DMS153 treated with DMSO at 0.1 percent for 48 hours (cell line): ENCODE measurements at regions not wholly inside any gene's neighbourhood (a gene's known extent, or its start where the extent isn't known, plus 50 kb on each side); places are given as distances from the start of the nearest gene placed in this dataset.
A peak's percentile ranks its signal among the peaks of the same experiment; 100 is the strongest.

Source experiments
- DNase-seq: peaks from one replicate; lab custom pipeline; 2025; ENCODE audit not compliant: unreplicated experiment; lab: John Stamatoyannopoulos, UW

DNA sequence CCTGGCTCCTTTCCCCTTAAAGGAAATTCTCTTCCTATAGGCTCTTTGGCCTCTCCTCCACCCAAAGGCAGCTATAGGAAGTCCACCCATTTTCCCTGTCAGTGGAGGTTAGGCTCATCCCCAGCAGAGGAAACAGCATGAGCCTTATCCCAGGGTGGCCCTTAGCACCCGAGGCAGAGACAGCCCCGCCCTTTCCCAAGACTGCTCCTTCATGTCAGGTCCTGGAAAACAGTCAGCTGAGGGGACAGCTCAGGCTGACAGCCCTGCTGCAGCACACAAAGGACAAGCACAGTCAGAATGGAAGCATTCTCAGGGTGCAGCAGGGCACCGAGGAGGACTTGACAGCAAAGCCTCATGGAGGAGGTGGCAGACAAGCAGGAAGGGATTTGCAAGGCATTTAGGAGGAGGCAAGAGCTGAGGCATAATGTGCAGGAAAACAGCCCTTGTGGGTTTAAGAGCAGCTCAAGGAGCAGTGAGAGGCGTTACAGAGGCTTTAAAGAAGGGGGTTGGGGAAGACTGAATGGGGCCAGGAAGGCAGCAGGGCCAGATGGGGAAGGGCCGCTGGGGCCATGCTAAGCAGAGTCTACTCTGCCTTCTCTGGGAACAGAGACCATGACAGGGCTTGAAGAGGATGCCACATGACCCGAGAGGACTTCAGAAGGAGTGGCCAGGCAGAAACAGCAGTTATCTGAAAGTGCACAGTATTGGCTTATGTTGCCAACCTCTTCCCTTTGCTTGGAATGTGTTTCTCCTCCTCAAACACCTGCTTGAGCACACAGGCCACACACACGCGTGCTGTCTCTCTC lies 216.6 kb downstream of the SH3BP4 start:
- no peak for DNase-seq

- no peak for DNase-seq
These were observed 218.2 kb downstream of the SH3BP4 start for GRCh38 chr2:235170016-235170415.

GRCh38 chr2:235170536-235171521 lies 219.0 kb downstream of the SH3BP4 start:
- peak; percentile 39 for DNase-seq

DNA sequence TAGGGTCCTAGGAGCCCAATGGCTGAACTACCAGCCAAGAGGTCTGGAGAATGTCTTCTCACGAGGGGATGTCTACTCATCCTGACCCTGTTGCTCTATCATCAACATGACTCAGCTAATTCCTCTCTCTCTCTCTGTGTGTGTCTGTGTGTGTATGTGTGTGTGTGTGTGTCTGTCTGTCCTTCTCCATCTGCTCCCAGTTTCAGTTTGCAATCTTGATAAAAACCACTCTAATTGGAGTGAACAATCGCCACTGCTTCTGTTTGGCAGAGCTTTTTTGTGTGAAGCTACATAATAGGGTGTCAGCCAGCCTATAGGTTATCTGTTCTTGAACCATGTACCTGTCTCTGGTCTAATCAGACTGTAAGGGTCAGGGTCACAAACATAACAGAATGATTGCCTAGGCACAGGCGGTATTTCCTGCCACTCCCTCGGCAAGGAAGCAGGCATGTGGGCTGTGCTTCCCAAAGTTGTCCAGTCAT lies 219.8 kb downstream of the SH3BP4 start:
- no peak for DNase-seq

DNA sequence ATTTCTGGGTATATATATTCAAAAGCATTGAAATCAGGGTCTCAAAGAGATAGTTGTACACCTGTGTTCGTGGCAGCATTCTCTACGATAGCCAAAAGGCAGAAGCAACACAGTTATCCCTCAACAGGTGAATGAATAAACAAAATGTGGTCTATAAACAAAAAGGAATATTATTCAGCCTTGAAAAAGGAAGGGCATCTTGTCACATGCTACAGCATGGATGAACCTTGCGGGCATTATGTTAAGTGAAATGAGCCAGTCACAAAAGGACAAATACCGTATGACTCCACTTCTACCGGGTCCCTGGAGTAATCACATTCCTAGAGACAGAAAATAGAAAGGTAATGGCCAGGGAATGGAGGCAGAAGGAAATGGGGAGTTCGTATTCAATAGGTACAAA lies 228.8 kb downstream of the SH3BP4 start:
- DNase-seq = no peak

DNA sequence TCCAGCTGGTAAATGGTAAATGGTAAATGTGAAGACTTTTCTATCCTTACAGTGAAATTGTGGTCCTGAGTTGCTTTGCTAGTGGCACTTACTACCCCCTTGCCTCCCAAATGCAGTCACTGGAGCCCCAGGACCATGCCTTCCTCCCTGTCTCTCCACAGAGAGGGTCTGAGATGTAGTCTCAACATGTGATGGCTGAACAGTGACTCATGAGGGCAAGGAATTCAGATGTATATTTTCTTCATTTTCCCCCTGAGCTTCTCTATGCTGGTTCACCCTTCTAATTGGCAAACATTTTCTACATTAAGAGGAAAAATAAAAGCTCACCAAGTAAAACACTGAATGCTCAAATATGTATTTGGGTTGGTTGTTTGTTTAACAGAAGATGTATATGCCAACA lies 232.0 kb downstream of the SH3BP4 start:
- no peak for DNase-seq

GRCh38 chr2:235187806-235188205 lies 236.0 kb downstream of the SH3BP4 start:
- DNase-seq = no peak

GRCh38 chr2:235191486-235191885 lies 239.7 kb downstream of the SH3BP4 start:
- DNase-seq = no peak

GRCh38 chr2:235191978-235192377 lies 240.2 kb downstream of the SH3BP4 start:
- DNase-seq = no peak

DNA sequence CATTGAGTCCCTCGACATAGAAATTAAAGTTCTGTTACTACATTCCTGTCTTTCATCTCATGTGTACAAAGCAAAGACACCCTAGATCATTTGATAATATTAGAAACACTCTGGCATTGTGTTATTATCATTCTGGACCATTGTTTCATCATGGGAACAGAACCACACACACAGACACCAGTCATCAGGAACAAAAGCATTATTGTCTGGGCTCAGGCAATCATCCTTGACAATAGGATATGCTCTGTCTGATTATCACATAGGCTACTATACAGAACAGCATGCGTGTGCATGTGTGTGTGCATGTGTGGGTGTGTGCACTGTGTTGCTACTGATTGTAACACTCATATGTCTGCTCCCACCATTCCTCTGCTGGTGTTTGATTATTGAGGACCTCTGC lies 242.5 kb downstream of the SH3BP4 start:
- no peak for DNase-seq

- no peak for DNase-seq
These were observed 243.0 kb downstream of the SH3BP4 start for GRCh38 chr2:235194836-235195235.

DNA sequence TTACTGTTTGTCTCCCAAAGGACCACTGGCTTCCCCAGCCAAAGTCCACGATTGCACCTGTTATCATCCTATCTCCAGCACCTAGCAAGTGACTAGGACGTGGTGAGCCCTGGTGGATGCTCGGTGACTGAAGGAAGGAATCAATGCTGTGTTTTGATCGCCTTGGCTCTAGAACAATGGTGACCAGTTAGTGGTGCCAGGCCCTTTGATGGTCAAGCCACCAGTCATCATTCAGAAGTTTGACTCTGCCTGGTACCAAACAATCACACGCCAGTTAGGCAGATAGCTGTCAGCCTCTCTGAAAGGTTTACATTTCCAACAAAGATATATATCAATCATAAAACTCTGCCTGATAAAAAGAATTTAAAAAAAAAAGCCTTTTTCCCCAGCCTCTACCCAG lies 244.1 kb downstream of the SH3BP4 start:
- no peak for DNase-seq

DNA sequence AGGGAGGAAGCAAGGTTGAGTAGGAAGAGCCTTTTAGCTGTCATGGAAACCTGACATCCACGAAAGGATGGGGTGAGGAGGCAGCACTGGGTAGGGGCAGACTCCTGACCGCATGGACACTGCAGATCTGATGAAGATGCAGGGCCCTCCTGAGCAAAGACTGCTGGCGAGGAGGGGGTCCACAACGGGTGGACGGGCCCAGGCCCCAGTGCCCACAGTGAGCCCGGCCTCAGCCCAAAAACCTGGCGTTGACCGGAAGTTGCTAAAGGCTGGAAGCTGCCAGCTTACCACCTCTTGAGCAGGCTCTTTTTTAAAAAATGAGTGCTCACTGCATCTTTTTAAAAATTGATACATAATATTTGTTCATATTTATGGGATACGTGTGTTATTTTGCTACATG lies 247.3 kb downstream of the SH3BP4 start:
- DNase-seq = no peak

- no peak for DNase-seq
These were observed 248.4 kb downstream of the SH3BP4 start for GRCh38 chr2:235200216-235200615.

DNA sequence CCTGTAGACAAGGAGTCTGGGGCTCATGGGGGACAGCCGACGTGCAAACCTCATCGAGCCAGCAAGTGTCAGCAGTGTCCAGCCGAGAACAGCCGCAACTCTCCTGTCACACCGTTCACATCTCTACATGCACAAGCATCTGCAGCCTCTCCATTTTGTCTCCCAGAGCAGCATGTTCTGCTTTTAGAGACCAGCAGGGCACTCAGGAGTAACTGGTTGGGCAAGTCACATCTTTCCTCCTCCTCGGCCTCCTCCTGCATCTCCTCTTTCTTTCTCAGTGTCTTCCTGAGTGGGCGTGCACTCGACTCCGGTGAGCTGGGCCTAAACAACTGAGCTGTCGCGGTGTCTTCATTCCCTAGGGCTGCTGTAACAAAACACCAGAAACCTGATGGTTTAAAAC lies 249.9 kb downstream of the SH3BP4 start:
- DNase-seq = no peak

DNA sequence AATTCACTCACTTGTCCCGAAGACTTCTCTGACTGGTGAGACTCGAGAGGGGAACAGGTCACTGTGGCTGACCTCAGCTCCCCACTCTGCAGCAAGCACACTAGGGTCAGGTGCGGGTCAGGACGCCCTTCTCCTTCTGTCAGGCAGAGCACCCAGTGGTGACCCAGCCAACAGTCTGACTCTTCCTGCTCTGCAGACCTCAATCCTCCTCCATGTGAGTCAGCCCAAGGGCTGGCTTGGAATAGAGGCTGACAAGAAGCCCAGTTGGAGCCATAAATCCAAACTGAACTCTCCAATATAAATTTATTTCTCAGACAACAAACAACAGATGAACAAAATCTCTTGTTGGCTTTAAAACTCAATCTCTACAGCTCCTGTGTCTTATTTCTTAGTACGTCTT lies 253.1 kb downstream of the SH3BP4 start:
- DNase-seq = no peak

DNA sequence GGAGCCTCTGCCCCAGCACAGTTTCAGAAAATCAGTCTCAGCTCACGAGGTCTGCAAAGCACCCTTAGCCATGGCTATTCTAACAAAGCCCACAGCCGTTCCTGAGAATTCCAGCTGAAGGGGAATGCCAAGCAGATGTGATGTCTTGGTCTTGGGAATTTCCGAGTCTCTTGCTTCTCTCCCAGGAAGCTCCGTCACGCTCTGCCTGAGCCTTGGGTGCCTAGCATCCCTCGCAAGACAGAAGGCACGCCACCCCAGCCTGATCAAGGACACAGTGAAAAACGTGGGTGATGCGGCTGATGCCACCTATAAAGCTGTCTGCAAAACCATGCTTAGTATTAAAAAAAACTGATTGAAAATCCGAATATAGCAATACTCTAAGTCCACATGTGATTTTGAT lies 254.6 kb downstream of the SH3BP4 start:
- no peak for DNase-seq

DNA sequence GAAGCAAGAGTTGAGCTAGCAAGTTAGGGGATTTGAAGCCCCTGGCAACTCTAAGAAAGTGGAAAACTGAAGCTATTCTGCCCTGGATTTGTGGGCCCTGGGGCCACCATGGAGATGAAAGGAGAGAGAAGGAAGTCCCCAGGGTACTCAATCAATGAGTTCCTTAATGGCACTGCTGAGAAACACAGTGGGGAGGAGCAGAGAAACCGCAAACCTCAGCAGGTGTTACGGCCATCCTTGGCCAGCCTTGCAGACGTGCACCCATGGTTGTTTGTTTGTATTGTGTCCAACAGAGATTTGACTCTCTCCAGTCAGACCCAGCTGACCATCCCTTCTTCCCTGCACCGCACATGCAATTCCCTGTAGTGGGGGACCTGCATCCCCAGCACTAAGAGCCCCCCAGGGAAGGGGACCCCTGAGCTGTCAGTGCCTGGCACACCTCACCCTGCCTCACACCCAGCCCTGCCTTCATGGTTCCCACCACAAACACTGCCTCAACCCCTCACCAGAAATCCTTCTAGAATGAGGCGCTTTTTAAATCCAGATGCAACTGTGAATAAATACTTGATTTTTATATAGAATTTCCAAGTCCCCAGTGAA lies 255.3 kb downstream of the SH3BP4 start:
- DNase-seq = no peak

DNA sequence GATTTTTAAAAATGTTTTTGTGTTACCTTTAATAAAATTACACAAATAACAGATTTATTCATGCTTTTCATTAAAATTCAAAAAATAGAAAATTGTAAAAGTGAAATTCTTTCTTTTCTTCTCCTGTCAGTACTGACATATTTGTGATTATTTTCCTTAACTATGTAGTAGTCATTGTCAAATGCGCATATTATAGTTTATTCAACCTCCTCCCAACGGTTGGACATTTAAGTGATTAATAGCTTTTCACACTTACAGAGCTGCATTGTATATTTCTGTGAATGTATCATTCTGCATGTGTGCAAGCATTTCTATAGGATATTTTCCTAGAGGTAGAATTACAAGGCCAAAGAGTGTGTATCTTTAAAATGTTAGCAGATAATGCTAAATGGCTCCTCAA lies 259.2 kb downstream of the SH3BP4 start:
- DNase-seq = no peak

GRCh38 chr2:235212501-235213158 lies 260.8 kb downstream of the SH3BP4 start:
- DNase-seq = no peak

GRCh38 chr2:235215248-235215647 lies 263.4 kb downstream of the SH3BP4 start:
- DNase-seq = no peak
